ENCODE measurements at regions not wholly inside any gene's neighbourhood (a gene's known extent, or its start where the extent isn't known, plus 50 kb on each side); places are given as distances from the start of the nearest gene placed in this dataset.

- TF ChIP-seq POLR2AphosphoS5 (IDR thresholded peaks at IDR 0.05) (no peak), TAF1 (IDR thresholded peaks at IDR 0.05; ENCODE audit: low read depth) (no peak), MXI1 (conservative IDR thresholded peaks at IDR 0.05; ENCODE audit: poor library complexity, severe bottlenecking) (no peak), EZH2 (IDR thresholded peaks at IDR 0.05; ENCODE audit: borderline replicate concordance, insufficient read depth, low read length, poor library complexity, severe bottlenecking) (no peak), EP300 (conservative IDR thresholded peaks at IDR 0.05; ENCODE audit: poor library complexity, severe bottlenecking) (no peak), REST (IDR thresholded peaks at IDR 0.05; ENCODE audit: borderline replicate concordance) (no peak), SMC3 (conservative IDR thresholded peaks at IDR 0.05; ENCODE audit: poor library complexity) (no peak), CTCF (IDR thresholded peaks at IDR 0.05; ENCODE audit: poor library complexity, severe bottlenecking) (no peak), RAD21 (conservative IDR thresholded peaks at IDR 0.05) (no peak)
- no peaks in the 10 kb centered on the region for H3K36me3 ChIP-seq (ENCODE audit: insufficient read depth, low read length)
- H3K4me3 ChIP-seq (ENCODE audit: low read length), result no peak overlapping the region
- H3K9me3 ChIP-seq (ENCODE audit: low read length), result no peaks in the 10 kb centered on the region
- H3K9me2 ChIP-seq (ENCODE audit: insufficient read depth, low read length), result no peaks in the 10 kb centered on the region
- H3K9ac ChIP-seq (ENCODE audit: low read length), result no peak overlapping the region
- H3K79me2 ChIP-seq (replicated peaks; ENCODE audit: insufficient read depth, low read length), result no peaks in the 10 kb centered on the region
- H3K4me2 ChIP-seq (ENCODE audit: low read length), result no peak overlapping the region
- H3K27me3 ChIP-seq (ENCODE audit: insufficient read depth, low read depth, low read length), result no peaks in the 10 kb centered on the region
- no peak overlapping the region for H3K27ac ChIP-seq (ENCODE audit: low read length)
- no peaks in the 10 kb centered on the region for H3F3A ChIP-seq (ENCODE audit: insufficient read depth, low read length, poor library complexity, severe bottlenecking)
- H4K20me1 ChIP-seq (ENCODE audit: insufficient read depth), result no peaks in the 10 kb centered on the region
- H2AFZ ChIP-seq (ENCODE audit: low read depth, low read length), result no peak overlapping the region
These were observed 61.1 kb downstream of the MAD2L1 start for GRCh38 chr4:120005527-120005926.

GRCh38 chr4:120005076-120005475, 61.6 kb downstream of the MAD2L1 start:
- H4K20me1 ChIP-seq (ENCODE audit: insufficient read depth), result no peaks in the 10 kb centered on the region
- no peak overlapping the region for H2AFZ ChIP-seq (ENCODE audit: low read depth, low read length)
- H3K9ac ChIP-seq (ENCODE audit: low read length), result no peak overlapping the region

More at GRCh38 chr4:120005076-120005475, 61.6 kb downstream of the MAD2L1 start:
- H3K79me2 ChIP-seq (replicated peaks; ENCODE audit: insufficient read depth, low read length), result no peaks in the 10 kb centered on the region
- H3K9me3 ChIP-seq (ENCODE audit: low read length), result no peaks in the 10 kb centered on the region
- H3K27me3 ChIP-seq (ENCODE audit: insufficient read depth, low read depth, low read length), result no peaks in the 10 kb centered on the region
- no peak overlapping the region for H3K27ac ChIP-seq (ENCODE audit: low read length)
- no peaks in the 10 kb centered on the region for H3K9me2 ChIP-seq (ENCODE audit: insufficient read depth, low read length)
- H3K36me3 ChIP-seq (ENCODE audit: insufficient read depth, low read length), result no peaks in the 10 kb centered on the region
- H3K4me3 ChIP-seq (ENCODE audit: low read length), result no peak overlapping the region
- no peaks in the 10 kb centered on the region for H3F3A ChIP-seq (ENCODE audit: insufficient read depth, low read length, poor library complexity, severe bottlenecking)
- no peak overlapping the region for H3K4me2 ChIP-seq (ENCODE audit: low read length)
- TF ChIP-seq EZH2 (IDR thresholded peaks at IDR 0.05; ENCODE audit: borderline replicate concordance, insufficient read depth, low read length, poor library complexity, severe bottlenecking) (no peak), MXI1 (conservative IDR thresholded peaks at IDR 0.05; ENCODE audit: poor library complexity, severe bottlenecking) (no peak), TAF1 (IDR thresholded peaks at IDR 0.05; ENCODE audit: low read depth) (no peak), SMC3 (conservative IDR thresholded peaks at IDR 0.05; ENCODE audit: poor library complexity) (no peak)

Measured in neural cell (in vitro differentiated cells).